ENCODE measurements at regions not wholly inside any gene's neighbourhood (a gene's known extent, or its start where the extent isn't known, plus 50 kb on each side); places are given as distances from the start of the nearest gene placed in this dataset.

GRCh38 chr6:44056392-44057237 lies 70.6 kb downstream of the MRPL14 start:
- peak; percentile 37 for DNase-seq
- peaks cover 6% of the 10 kb centered on the region for H3K4me1 ChIP-seq
- no peaks in the 10 kb centered on the region for H3K27me3 ChIP-seq
- no peaks in the 10 kb centered on the region for H3K36me3 ChIP-seq (ENCODE audit: low read depth, missing control alignments)
- H3K27ac ChIP-seq = no peak overlapping the region
- TF ChIP-seq POLR2A (IDR thresholded peaks at IDR 0.05) (no peak), CTCF (IDR thresholded peaks at IDR 0.05) (no peak)
- intact Hi-C loops (cut with DNase I; ENCODE audit: low total_unique reads) = no loop called here
- 69 to 83% methylated on average over 6 to 12 of the region's 13 CpGs for WGBS, 2 donors
- H3K9me3 ChIP-seq = no peaks in the 10 kb centered on the region
- no peak overlapping the region for H3K4me3 ChIP-seq

GRCh38 chr6:44054721-44055559 lies 72.3 kb downstream of the MRPL14 start:
- Histone ChIP-seq H3K36me3 (ENCODE audit: low read depth, missing control alignments) (no peaks in the 10 kb centered on the region), H3K27me3 (no peaks in the 10 kb centered on the region), H3K4me1 (peaks cover 6% of the 10 kb centered on the region), H3K27ac (no peak overlapping the region), H3K9me3 (no peaks in the 10 kb centered on the region), H3K4me3 (no peak overlapping the region)
- no peak for DNase-seq
- WGBS, 2 donors = 71 to 80% methylated on average over 8 of the region's 8 CpGs
- no peak for TF ChIP-seq CTCF (IDR thresholded peaks at IDR 0.05)
- TF ChIP-seq POLR2A (IDR thresholded peaks at IDR 0.05) = no peak
- intact Hi-C loops (cut with DNase I; ENCODE audit: low total_unique reads) = no loop called here

- Histone ChIP-seq H3K4me1 (peaks cover 6% of the 10 kb centered on the region), H3K36me3 (ENCODE audit: low read depth, missing control alignments) (no peaks in the 10 kb centered on the region), H3K9me3 (no peaks in the 10 kb centered on the region), H3K27ac (no peak overlapping the region), H3K27me3 (no peaks in the 10 kb centered on the region), H3K4me3 (no peak overlapping the region)
- TF ChIP-seq CTCF (IDR thresholded peaks at IDR 0.05) (no peak), POLR2A (IDR thresholded peaks at IDR 0.05) (no peak)
- DNase-seq = no peak
- intact Hi-C loops (cut with DNase I; ENCODE audit: low total_unique reads) = no loop called here
- WGBS, 2 donors = 85% methylated on average over 11 of the region's 11 CpGs
Measured at GRCh38 chr6:44053760-44054556, 73.3 kb downstream of the MRPL14 start.

GRCh38 chr6:44053106-44053756 lies 74.0 kb downstream of the MRPL14 start:
- DNase-seq = no peak
- H3K27me3 ChIP-seq = no peaks in the 10 kb centered on the region
- intact Hi-C loops (cut with DNase I; ENCODE audit: low total_unique reads) = no loop called here
- no peak overlapping the region for H3K27ac ChIP-seq
- TF ChIP-seq POLR2A (IDR thresholded peaks at IDR 0.05) (no peak), CTCF (IDR thresholded peaks at IDR 0.05) (no peak)
- no peaks in the 10 kb centered on the region for H3K36me3 ChIP-seq (ENCODE audit: low read depth, missing control alignments)
- H3K4me3 ChIP-seq = no peak overlapping the region
- 87 to 95% methylated on average over 3 to 6 of the region's 6 CpGs for WGBS, 2 donors
- H3K4me1 ChIP-seq = peaks cover 6% of the 10 kb centered on the region
- no peaks in the 10 kb centered on the region for H3K9me3 ChIP-seq
